A673 (cell line): ENCODE measurements at regions not wholly inside any gene's neighbourhood (a gene's known extent, or its start where the extent isn't known, plus 50 kb on each side); places are given as distances from the start of the nearest gene placed in this dataset.

Experiments used
- BruUV-seq: library from RNA; stranded (reverse); fragments of 400-500 nt; replicated peaks from 2 replicates; lab custom pipeline; 2021; lab: Mats Ljungman, UMichigan
- CTCF ChIA-PET: fragments of 300-600 bp; sonication (Branson Sonifier 250); formaldehyde crosslinking; loops from one replicate; lab custom pipeline; 2022; ENCODE audit warnings: antibody characterized with exemption; lab: Charles Lee
- POLR2A ChIA-PET: fragments of 300-600 bp; sonication (Branson Sonifier 250); formaldehyde crosslinking; loops from one replicate; lab custom pipeline; 2022; ENCODE audit warnings: antibody characterized with exemption; ENCODE audit not compliant: low non-redundant PET; lab: Charles Lee
- DNase-seq: peaks from one replicate; pipeline ENCODE4 v3.0.0-alpha.2; 2015; ENCODE audit warnings: low spot score
- H3K27ac ChIP-seq: fragments of 200-600 bp; sonication (generic); 2 replicates; pipeline ENCODE4 v1.5.1; 2016; ENCODE audit warnings: mixed run types, low read depth, mild to moderate bottlenecking, mixed read lengths, antibody characterized with exemption, low read length; ENCODE audit not compliant: poor library complexity, severe bottlenecking
- H3K27me3 ChIP-seq: fragments of 200-600 bp; sonication (generic); replicated peaks from 2 replicates; pipeline ENCODE4 v1.6.1; 2017; ENCODE audit warnings: mixed run types, low read depth, mild to moderate bottlenecking, mixed read lengths, antibody characterized with exemption, low read length; ENCODE audit not compliant: insufficient read depth, poor library complexity
- H3K36me3 ChIP-seq: fragments of 200-600 bp; sonication (generic); 2 replicates; pipeline ENCODE4 v1.6.1; 2016; ENCODE audit warnings: mixed run types, mild to moderate bottlenecking, mixed read lengths, antibody characterized with exemption, low read length; ENCODE audit not compliant: insufficient read depth, poor library complexity, severe bottlenecking
- H3K4me1 ChIP-seq: fragments of 200-600 bp; sonication (generic); 2 replicates; pipeline ENCODE4 v1.6.1; 2017; ENCODE audit warnings: mixed run types, mild to moderate bottlenecking, mixed read lengths, antibody characterized with exemption, low read length; ENCODE audit not compliant: insufficient read depth, poor library complexity, severe bottlenecking
- H3K4me3 ChIP-seq: fragments of 200-600 bp; sonication (generic); 2 replicates; pipeline ENCODE4 v1.5.1; 2016; ENCODE audit warnings: low read depth, mixed run types, mild to moderate bottlenecking, mixed read lengths, low read length; ENCODE audit not compliant: poor library complexity, severe bottlenecking
- H3K9me3 ChIP-seq: fragments of 200-600 bp; sonication (generic); 2 replicates; pipeline ENCODE4 v1.6.1; 2016; ENCODE audit warnings: mixed run types, low read depth, mild to moderate bottlenecking, mixed read lengths, antibody characterized with exemption, low read length; ENCODE audit not compliant: poor library complexity, severe bottlenecking
- CTCF ChIP-seq: fragments of 300-800, 200-600 bp; sonication (generic); conservative IDR thresholded peaks from 2 replicates; pipeline ENCODE4 v1.5.1; 2017; ENCODE audit warnings: low read depth, mild to moderate bottlenecking, antibody characterized with exemption, low read length, moderate library complexity, mixed read lengths
- EZH2 ChIP-seq: fragments of 200-600 bp; sonication (generic); IDR thresholded peaks from 2 replicates; pipeline ENCODE4 v1.6.1; 2017; ENCODE audit warnings: borderline replicate concordance, low read depth, mild to moderate bottlenecking, mixed read lengths, antibody characterized with exemption, low read length; ENCODE audit not compliant: poor library complexity, severe bottlenecking
- intact Hi-C: fragments of 100-400 bp; cut with micrococcal nuclease; formaldehyde crosslinking; loops from one replicate; pipeline ENCODE4 v1.10.0; 2022; ENCODE audit not compliant: unreplicated experiment

- H3K4me1 ChIP-seq, result no peaks in the 10 kb centered on the region
- intact Hi-C loops, result no loop called here
- ChIA-PET POLR2A (no interaction called here), CTCF (no interaction called here)
- no peaks in the 10 kb centered on the region for H3K27me3 ChIP-seq
- no TSS peak for BruUV-seq
- H3K4me3 ChIP-seq, result no peak overlapping the region
- H3K9me3 ChIP-seq, result no peaks in the 10 kb centered on the region
- H3K27ac ChIP-seq, result no peak overlapping the region
- no peak for DNase-seq
- H3K36me3 ChIP-seq, result no peaks in the 10 kb centered on the region
- no peak for TF ChIP-seq CTCF
- no peak for TF ChIP-seq EZH2
Observed at GRCh38 chr5:178790371-178790770, 59.9 kb upstream of the ZNF354A start.

- intact Hi-C loops, result no loop called here
- Histone ChIP-seq H3K4me3 (no peak overlapping the region), H3K27ac (no peak overlapping the region), H3K4me1 (no peaks in the 10 kb centered on the region), H3K36me3 (no peaks in the 10 kb centered on the region), H3K27me3 (no peaks in the 10 kb centered on the region), H3K9me3 (no peaks in the 10 kb centered on the region)
- ChIA-PET POLR2A (no interaction called here), CTCF (no interaction called here)
- DNase-seq, result no peak
- TF ChIP-seq EZH2 (no peak), CTCF (no peak)
- no TSS peak for BruUV-seq
Observed at GRCh38 chr5:178788381-178789085, 58.1 kb upstream of the ZNF354A start.

- no peak for DNase-seq
- intact Hi-C loops, result no loop called here
- Histone ChIP-seq H3K27me3 (no peaks in the 10 kb centered on the region), H3K9me3 (no peaks in the 10 kb centered on the region), H3K36me3 (no peaks in the 10 kb centered on the region), H3K27ac (no peak overlapping the region), H3K4me3 (no peak overlapping the region), H3K4me1 (no peaks in the 10 kb centered on the region)
- CTCF ChIA-PET, result no interaction called here
- TF ChIP-seq CTCF, result no peak
- TF ChIP-seq EZH2, result no peak
- no TSS peak for BruUV-seq
- POLR2A ChIA-PET, result no interaction called here
Observed at GRCh38 chr5:178787889-178788288, 57.4 kb upstream of the ZNF354A start.
